AG04449 (cell line): ENCODE measurements at regions not wholly inside any gene's neighbourhood (a gene's known extent, or its start where the extent isn't known, plus 50 kb on each side); places are given as distances from the start of the nearest gene placed in this dataset.
"Not testable (repeated sequence)": the region's sequence is repeated elsewhere in the genome, so short reads cannot be mapped to it uniquely, and the experiment has no call there.

ENCODE experiments used
- CTCF ChIA-PET: fragments of 350-600 bp; formaldehyde crosslinking; extraction: SDS; loops from one replicate; lab custom pipeline; 2021; ENCODE audit warnings: antibody characterized with exemption; lab: Yijun Ruan, JAX
- POLR2A ChIA-PET: fragments of 400-600, 350-600 bp; formaldehyde crosslinking; extraction: SDS; loops from one replicate; lab custom pipeline; 2020; ENCODE audit warnings: antibody characterized with exemption, inconsistent platforms; lab: Yijun Ruan, JAX
- DNase-seq: peaks from one replicate; pipeline ENCODE4 v3.0.0-alpha.2; 2010; ENCODE audit warnings: low read depth, low spot score
- H3K4me3 ChIP-seq: 2 replicates; pipeline ENCODE4 v1.5.1; 2011; ENCODE audit warnings: low read depth, mild to moderate bottlenecking, control low read depth, low read length
- TF ChIP-seq, protein P1 (sequence below): IDR thresholded peaks from one replicate; pipeline ENCODE4 v1.5.1; 2011; ENCODE audit warnings: mild to moderate bottlenecking, moderate library complexity, low read length, control low read depth, inconsistent platforms; ENCODE audit not compliant: insufficient read depth; ENCODE audit errors: missing control alignments

DNA sequence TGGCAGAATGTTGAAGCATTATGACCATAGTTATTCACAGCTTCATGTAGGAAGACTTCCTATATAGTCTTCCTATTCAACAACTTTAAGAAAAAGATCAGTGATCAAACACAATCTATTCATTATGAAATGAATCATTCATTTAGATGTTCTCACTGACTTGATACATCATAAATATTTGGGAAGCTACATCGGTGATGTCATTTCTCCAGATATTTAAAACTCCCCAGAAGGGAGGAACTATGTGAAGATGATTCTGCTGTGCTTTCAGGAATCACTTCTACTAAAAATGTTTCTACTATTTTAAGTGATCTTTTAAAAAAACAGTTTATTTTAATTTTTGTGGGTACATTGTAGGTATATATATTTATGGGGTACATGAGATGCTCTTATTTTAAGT lies 316.4 kb downstream of the BCAT1 start:
- TF ChIP-seq, protein P1, sequence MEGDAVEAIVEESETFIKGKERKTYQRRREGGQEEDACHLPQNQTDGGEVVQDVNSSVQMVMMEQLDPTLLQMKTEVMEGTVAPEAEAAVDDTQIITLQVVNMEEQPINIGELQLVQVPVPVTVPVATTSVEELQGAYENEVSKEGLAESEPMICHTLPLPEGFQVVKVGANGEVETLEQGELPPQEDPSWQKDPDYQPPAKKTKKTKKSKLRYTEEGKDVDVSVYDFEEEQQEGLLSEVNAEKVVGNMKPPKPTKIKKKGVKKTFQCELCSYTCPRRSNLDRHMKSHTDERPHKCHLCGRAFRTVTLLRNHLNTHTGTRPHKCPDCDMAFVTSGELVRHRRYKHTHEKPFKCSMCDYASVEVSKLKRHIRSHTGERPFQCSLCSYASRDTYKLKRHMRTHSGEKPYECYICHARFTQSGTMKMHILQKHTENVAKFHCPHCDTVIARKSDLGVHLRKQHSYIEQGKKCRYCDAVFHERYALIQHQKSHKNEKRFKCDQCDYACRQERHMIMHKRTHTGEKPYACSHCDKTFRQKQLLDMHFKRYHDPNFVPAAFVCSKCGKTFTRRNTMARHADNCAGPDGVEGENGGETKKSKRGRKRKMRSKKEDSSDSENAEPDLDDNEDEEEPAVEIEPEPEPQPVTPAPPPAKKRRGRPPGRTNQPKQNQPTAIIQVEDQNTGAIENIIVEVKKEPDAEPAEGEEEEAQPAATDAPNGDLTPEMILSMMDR: no peak
- POLR2A ChIA-PET: no interaction called here
- no peak for DNase-seq
- CTCF ChIA-PET: no interaction called here
- H3K4me3 ChIP-seq: no peak overlapping the region

DNA sequence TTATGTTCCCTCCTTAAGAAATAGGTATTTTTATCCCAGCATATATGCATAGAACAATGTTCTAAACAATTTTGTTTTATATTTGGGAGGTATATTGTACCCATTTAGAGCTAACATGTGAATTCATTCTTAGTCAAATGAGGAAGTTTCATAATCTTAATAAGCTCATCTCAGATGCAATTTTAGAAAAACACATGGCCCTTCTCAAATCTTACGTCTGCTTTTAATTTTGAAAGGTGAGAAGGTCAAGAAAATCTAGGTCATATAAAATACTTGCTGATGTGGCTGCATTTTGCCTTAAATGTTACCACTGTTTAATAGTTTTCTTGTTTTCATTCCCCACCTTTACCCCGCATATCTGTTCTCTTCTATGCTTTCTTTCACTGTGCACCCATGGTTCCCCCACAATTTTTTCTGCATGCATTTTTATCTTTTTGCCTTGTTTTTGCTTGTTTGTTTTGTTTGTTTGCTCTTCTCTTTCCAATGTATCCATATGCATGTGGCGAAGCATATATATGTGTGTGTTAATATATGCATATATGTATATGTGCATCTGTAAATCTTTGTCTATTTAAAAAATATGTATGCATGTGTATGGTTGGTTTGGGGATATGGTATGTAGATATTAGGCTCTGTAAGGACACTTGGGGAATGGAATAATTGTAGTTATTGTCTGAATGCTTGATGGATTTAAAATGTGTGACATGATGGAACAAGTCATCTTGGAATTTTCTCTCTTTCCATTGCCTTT lies 317.1 kb downstream of the BCAT1 start:
- POLR2A ChIA-PET: no interaction called here
- TF ChIP-seq, protein P1: no peak
- no peak for DNase-seq
- CTCF ChIA-PET: interaction anchor here (1.3 kb wide), 1 partner anchor 147 kb away, joined by 3 read pairs; no protein-coding TSS in a partner anchor
- H3K4me3 ChIP-seq: no peak overlapping the region

DNA sequence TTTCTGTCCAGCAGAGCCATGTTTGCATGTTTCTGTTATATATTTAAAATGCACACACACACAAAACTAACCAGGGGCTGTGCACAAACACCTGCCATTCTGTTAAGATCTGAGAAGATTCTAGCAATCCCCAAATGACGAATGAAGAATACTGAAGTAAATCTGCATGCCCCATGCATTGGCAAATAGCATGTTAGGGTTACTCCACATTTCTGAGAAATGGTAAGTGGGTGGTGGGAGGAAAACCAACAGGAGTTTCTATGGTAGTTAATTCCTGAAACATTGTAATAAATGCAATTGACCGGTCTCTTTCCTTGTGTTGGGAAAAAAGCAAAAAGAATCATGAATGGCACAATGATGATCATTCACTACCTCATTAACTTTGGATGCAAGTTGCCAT lies 318.0 kb downstream of the BCAT1 start:
- POLR2A ChIA-PET: no interaction called here
- CTCF ChIA-PET: interaction anchor here (1.3 kb wide), 1 partner anchor 148 kb away, joined by 3 read pairs; no protein-coding TSS in a partner anchor
- TF ChIP-seq, protein P1: no peak

DNA sequence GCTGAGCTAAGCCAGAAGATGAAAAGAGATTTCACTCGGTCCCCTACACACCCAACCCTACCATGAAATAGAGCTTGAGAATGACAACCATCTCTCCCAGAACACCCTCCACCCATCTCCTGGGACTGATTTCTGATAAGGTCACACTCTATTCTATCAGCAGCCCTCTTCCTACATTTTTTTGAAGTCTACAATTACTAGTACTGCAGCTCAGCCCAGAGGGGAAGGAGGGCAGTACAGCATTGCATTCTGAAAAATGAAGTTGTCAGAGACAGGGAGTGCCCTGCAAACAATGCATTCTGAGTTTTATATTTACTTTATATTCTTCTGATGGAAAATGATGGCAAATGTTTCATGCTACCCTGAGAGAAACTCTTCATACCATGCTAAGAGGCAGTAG lies 318.5 kb downstream of the BCAT1 start:
- TF ChIP-seq, protein P1: no peak
- H3K4me3 ChIP-seq: no peak overlapping the region
- CTCF ChIA-PET: no interaction called here
- POLR2A ChIA-PET: no interaction called here
- DNase-seq: no peak

More for the DNA sequence above, 318.0 kb downstream of the BCAT1 start:
- no peak for DNase-seq
- H3K4me3 ChIP-seq: no peak overlapping the region

DNA sequence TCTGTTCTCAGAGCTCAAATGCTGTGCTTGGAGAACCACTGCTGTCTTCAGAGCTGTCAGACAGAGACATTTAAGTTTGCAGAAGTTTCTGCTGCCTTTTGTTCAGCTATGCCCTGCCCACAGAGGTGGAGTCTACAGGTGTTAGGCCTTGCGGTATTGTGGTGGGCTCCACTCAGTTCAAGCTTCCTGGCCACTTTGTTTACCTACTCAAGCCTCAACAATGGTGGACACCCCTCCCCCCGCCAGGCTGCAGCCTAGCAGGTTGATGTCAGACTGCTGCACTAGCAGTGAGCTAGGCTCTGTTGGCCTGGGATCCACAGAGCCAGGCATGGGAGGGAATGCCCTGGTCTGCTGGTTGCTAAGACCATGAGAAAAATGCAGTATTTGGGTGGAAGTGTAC lies 323.8 kb downstream of the BCAT1 start:
- H3K4me3 ChIP-seq: no peak overlapping the region
- POLR2A ChIA-PET: no interaction called here
- TF ChIP-seq, protein P1: no peak
- no peak for DNase-seq
- CTCF ChIA-PET: interaction anchor here (1.1 to 1.3 kb wide), 2 partner anchors 10 to 39 kb away, joined by 3 read pairs; no protein-coding TSS in a partner anchor

DNA sequence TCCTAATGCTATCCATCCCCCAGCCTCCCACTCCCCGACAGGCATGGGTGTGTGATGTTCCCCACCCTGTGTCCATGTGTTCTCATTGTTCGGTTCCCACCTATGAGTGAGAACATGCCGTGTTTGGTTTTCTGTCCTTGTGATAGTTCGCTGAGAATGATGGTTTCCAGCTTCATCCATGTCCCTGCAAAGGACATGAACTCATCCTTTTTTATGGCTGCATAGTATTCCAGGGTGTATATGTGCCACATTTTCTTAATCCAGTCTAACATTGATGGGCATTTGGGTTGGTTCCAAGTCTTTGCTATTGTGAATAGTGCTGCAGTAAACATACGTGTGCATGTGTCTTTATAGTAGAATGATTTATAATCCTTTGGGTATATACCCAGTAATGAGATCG lies 328.9 kb downstream of the BCAT1 start:
- H3K4me3 ChIP-seq, CTCF ChIA-PET, DNase-seq, POLR2A ChIA-PET: not testable (repeated sequence)

DNA sequence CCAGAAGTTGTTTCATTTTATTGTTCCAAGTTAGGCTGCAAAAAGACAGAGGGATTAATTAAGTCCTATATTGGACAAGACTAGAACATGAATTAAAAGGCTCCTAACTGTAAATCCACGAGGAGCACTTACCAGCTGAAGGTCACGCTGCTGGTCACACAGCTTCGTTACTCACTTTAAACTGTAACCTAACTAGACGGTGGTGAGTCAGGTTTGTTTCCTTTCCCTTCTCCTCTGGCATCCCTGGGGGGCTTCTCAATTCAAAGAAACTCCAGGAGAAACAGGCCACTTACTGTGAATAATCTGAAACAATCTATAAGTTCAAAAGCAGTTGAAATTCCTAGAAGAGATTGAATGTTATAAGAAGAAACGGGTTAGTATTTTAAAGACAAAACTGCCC lies 331.4 kb downstream of the BCAT1 start:
- no peak for DNase-seq
- no peak overlapping the region for H3K4me3 ChIP-seq
- POLR2A ChIA-PET: no interaction called here

More for the DNA sequence above, 331.4 kb downstream of the BCAT1 start:
- CTCF ChIA-PET: no interaction called here
- TF ChIP-seq, protein P1: no peak
